ENCODE measurements at regions not wholly inside any gene's neighbourhood (a gene's known extent, or its start where the extent isn't known, plus 50 kb on each side); places are given as distances from the start of the nearest gene placed in this dataset.

- Histone ChIP-seq H3K4me3 (ENCODE audit: low read depth, low read length) (no peak overlapping the region), H3K9me3 (ENCODE audit: severe bottlenecking) (no peaks in the 10 kb centered on the region), H3K27ac (no peak overlapping the region), H3K27me3 (ENCODE audit: insufficient read depth, low read depth, severe bottlenecking) (no peaks in the 10 kb centered on the region), H3K36me3 (no peaks in the 10 kb centered on the region)
- no peak for TF ChIP-seq CTCF (IDR thresholded peaks at IDR 0.05; ENCODE audit: low read depth, low read length)
- no peak for DNase-seq
Observed at GRCh38 chr12:98085046-98085755, 430.2 kb upstream of the TMPO start.

- no peak overlapping the region for H3K4me3 ChIP-seq (ENCODE audit: low read depth, low read length)
- DNase-seq, result no peak
Observed at GRCh38 chr12:98090731-98091130, 424.7 kb upstream of the TMPO start.

GRCh38 chr12:98096436-98096835 lies 419.0 kb upstream of the TMPO start:
- Histone ChIP-seq H3K27ac (no peak overlapping the region), H3K27me3 (ENCODE audit: insufficient read depth, low read depth, severe bottlenecking) (no peaks in the 10 kb centered on the region), H3K4me3 (ENCODE audit: low read depth, low read length) (no peak overlapping the region), H3K36me3 (no peaks in the 10 kb centered on the region), H3K9me3 (ENCODE audit: severe bottlenecking) (no peaks in the 10 kb centered on the region)
- DNase-seq, result no peak
- TF ChIP-seq CTCF (IDR thresholded peaks at IDR 0.05; ENCODE audit: low read depth, low read length), result no peak

More at GRCh38 chr12:98090731-98091130, 424.7 kb upstream of the TMPO start:
- no peaks in the 10 kb centered on the region for H3K9me3 ChIP-seq (ENCODE audit: severe bottlenecking)
- H3K36me3 ChIP-seq, result no peaks in the 10 kb centered on the region
- no peak for TF ChIP-seq CTCF (IDR thresholded peaks at IDR 0.05; ENCODE audit: low read depth, low read length)
- H3K27ac ChIP-seq, result no peak overlapping the region
- no peaks in the 10 kb centered on the region for H3K27me3 ChIP-seq (ENCODE audit: insufficient read depth, low read depth, severe bottlenecking)

- H3K4me3 ChIP-seq (ENCODE audit: low read depth, low read length), result no peak overlapping the region
- H3K27me3 ChIP-seq (ENCODE audit: insufficient read depth, low read depth, severe bottlenecking), result no peaks in the 10 kb centered on the region
- H3K9me3 ChIP-seq (ENCODE audit: severe bottlenecking), result no peaks in the 10 kb centered on the region
- peak; percentile 43 for DNase-seq
- H3K27ac ChIP-seq, result no peak overlapping the region
- TF ChIP-seq CTCF (IDR thresholded peaks at IDR 0.05; ENCODE audit: low read depth, low read length), result no peak
- H3K36me3 ChIP-seq, result no peaks in the 10 kb centered on the region
Observed at GRCh38 chr12:98106031-98106683, 409.2 kb upstream of the TMPO start.

- Histone ChIP-seq H3K36me3 (no peaks in the 10 kb centered on the region), H3K4me3 (ENCODE audit: low read depth, low read length) (no peak overlapping the region), H3K27ac (no peak overlapping the region), H3K9me3 (ENCODE audit: severe bottlenecking) (no peaks in the 10 kb centered on the region), H3K27me3 (ENCODE audit: insufficient read depth, low read depth, severe bottlenecking) (no peaks in the 10 kb centered on the region)
- DNase-seq, result no peak
- no peak for TF ChIP-seq CTCF (IDR thresholded peaks at IDR 0.05; ENCODE audit: low read depth, low read length)
Observed at GRCh38 chr12:98109266-98109665, 406.1 kb upstream of the TMPO start.

Data from WERI-Rb-1 (cell line).